ENCODE measurements at regions not wholly inside any gene's neighbourhood (a gene's known extent, or its start where the extent isn't known, plus 50 kb on each side); places are given as distances from the start of the nearest gene placed in this dataset.

GRCh38 chr5:94028001-94028400 lies 286.6 kb upstream of the POU5F2 start:
- TF ChIP-seq, protein P1, sequence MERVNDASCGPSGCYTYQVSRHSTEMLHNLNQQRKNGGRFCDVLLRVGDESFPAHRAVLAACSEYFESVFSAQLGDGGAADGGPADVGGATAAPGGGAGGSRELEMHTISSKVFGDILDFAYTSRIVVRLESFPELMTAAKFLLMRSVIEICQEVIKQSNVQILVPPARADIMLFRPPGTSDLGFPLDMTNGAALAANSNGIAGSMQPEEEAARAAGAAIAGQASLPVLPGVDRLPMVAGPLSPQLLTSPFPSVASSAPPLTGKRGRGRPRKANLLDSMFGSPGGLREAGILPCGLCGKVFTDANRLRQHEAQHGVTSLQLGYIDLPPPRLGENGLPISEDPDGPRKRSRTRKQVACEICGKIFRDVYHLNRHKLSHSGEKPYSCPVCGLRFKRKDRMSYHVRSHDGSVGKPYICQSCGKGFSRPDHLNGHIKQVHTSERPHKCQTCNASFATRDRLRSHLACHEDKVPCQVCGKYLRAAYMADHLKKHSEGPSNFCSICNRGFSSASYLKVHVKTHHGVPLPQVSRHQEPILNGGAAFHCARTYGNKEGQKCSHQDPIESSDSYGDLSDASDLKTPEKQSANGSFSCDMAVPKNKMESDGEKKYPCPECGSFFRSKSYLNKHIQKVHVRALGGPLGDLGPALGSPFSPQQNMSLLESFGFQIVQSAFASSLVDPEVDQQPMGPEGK (CRISPR knock-in tag; IDR thresholded peaks at IDR 0.05; ENCODE audit: borderline replicate concordance): no peak
- no peak for TF ChIP-seq ARNTL (CRISPR knock-in tag; IDR thresholded peaks at IDR 0.05; ENCODE audit: borderline replicate concordance, low read depth)
- TF ChIP-seq, protein P2, sequence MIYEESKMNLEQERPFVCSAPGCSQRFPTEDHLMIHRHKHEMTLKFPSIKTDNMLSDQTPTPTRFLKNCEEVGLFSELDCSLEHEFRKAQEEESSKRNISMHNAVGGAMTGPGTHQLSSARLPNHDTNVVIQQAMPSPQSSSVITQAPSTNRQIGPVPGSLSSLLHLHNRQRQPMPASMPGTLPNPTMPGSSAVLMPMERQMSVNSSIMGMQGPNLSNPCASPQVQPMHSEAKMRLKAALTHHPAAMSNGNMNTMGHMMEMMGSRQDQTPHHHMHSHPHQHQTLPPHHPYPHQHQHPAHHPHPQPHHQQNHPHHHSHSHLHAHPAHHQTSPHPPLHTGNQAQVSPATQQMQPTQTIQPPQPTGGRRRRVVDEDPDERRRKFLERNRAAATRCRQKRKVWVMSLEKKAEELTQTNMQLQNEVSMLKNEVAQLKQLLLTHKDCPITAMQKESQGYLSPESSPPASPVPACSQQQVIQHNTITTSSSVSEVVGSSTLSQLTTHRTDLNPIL (CRISPR knock-in tag; IDR thresholded peaks at IDR 0.05; ENCODE audit: low read depth): no peak
